ENCODE measurements at regions not wholly inside any gene's neighbourhood (a gene's known extent, or its start where the extent isn't known, plus 50 kb on each side); places are given as distances from the start of the nearest gene placed in this dataset.
"Not testable (repeated sequence)": the region's sequence is repeated elsewhere in the genome, so short reads cannot be mapped to it uniquely, and the experiment has no call there.

DNA sequence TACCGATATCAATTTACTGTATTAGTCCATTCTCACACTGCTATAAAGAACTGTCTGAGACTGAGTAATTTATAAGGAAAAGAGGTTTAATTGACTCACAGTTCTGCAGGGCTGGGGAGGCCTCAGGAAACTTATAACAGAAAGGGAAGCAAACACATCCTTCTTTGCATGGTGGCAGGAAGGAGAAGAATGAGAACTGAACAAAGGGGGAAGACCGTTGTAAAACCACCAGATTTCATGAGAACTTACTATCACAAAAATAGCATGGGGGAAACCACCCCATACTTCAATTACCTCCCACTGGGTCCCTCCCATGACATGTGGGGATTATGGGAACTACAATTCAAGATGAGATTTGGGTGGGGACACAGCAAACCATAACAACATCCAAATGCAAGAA, 239.7 kb downstream of the SQOR start:
- not testable (repeated sequence) for TF ChIP-seq POLR2A (IDR thresholded peaks at IDR 0.05)
- TF ChIP-seq, protein P1, sequence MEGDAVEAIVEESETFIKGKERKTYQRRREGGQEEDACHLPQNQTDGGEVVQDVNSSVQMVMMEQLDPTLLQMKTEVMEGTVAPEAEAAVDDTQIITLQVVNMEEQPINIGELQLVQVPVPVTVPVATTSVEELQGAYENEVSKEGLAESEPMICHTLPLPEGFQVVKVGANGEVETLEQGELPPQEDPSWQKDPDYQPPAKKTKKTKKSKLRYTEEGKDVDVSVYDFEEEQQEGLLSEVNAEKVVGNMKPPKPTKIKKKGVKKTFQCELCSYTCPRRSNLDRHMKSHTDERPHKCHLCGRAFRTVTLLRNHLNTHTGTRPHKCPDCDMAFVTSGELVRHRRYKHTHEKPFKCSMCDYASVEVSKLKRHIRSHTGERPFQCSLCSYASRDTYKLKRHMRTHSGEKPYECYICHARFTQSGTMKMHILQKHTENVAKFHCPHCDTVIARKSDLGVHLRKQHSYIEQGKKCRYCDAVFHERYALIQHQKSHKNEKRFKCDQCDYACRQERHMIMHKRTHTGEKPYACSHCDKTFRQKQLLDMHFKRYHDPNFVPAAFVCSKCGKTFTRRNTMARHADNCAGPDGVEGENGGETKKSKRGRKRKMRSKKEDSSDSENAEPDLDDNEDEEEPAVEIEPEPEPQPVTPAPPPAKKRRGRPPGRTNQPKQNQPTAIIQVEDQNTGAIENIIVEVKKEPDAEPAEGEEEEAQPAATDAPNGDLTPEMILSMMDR (IDR thresholded peaks at IDR 0.05), result not testable (repeated sequence)

Measured in lower leg skin (tissue), 3 donors.